ENCODE measurements at regions not wholly inside any gene's neighbourhood (a gene's known extent, or its start where the extent isn't known, plus 50 kb on each side); places are given as distances from the start of the nearest gene placed in this dataset.

DNA sequence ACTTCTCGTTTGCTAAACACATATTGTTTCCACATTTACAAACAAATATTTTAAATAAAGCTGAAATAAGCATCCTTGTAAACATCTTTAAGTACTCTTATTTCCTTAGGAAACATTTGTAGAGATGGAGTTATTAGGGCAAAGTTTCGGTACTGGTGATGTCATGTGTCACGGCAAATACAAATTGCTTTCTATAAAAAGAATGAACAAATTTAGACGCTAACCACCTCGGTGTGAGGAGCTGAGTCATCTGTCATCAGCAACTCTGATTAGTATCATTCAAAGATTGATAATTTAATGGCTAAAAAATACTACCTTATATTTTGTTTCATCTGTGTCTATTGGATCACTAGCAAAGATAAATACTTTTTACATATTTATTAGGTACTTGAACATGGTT is 982.0 kb downstream of the VRK1 start:
- H3K79me2 ChIP-seq (ENCODE audit: insufficient read depth, low read length) = no peaks in the 10 kb centered on the region
- H3K9ac ChIP-seq (ENCODE audit: insufficient read depth, low read depth, low read length) = no peak overlapping the region
- no peak overlapping the region for H3K4me2 ChIP-seq (ENCODE audit: low read depth, low read length)
- H2AFZ ChIP-seq (ENCODE audit: low read length) = no peak overlapping the region
- no peaks in the 10 kb centered on the region for H3K36me3 ChIP-seq (replicated peaks in 1 of 2; ENCODE audit: control insufficient read depth in 1 of 2, insufficient read depth in 2 of 2, low read length in 2 of 2)
- no peak overlapping the region for H3K27ac ChIP-seq (ENCODE audit: extremely low read length, insufficient read depth, low read length)
- ATAC-seq (no peak), FAIRE-seq (no peak), DNase-seq (ENCODE audit: low spot score) (no peak)
- WGBS (ENCODE audit: low lambda C conversion rate) = 34% methylated on average over 5 of the region's 5 CpGs
- in situ Hi-C loops (cut with HindIII; ENCODE audit: extremely low pct_ligation_motif_present, low pct_unique_long_range_greater_than_20kb) = no loop called here
- POLR2A ChIA-PET = no interaction called here
- no TSS peak for BruUV-seq (replicated peaks)
- no peak overlapping the region for H3K4me3 ChIP-seq (replicated peaks in 1 of 3; ENCODE audit: insufficient read depth in 1 of 3, low read depth in 2 of 3, low read length in 3 of 3)
- H4K20me1 ChIP-seq (ENCODE audit: insufficient read depth, low read length) = no peaks in the 10 kb centered on the region
- H3K4me1 ChIP-seq (ENCODE audit: insufficient read depth, low read length) = no peaks in the 10 kb centered on the region
- intact Hi-C loops (cut with micrococcal nuclease; ENCODE audit: unreplicated experiment) = no loop called here
- H3K27me3 ChIP-seq (ENCODE audit: control insufficient read depth in 1 of 2, insufficient read depth in 2 of 2, low read length in 2 of 2) = no peaks in the 10 kb centered on the region
- CTCF ChIA-PET (ENCODE audit: low intra/inter-chr PET ratio, low total read pairs) = no interaction called here
- peaks cover 75% of the 10 kb centered on the region for H3K9me3 ChIP-seq (ENCODE audit: low read length)
- TF ChIP-seq, protein P1, sequence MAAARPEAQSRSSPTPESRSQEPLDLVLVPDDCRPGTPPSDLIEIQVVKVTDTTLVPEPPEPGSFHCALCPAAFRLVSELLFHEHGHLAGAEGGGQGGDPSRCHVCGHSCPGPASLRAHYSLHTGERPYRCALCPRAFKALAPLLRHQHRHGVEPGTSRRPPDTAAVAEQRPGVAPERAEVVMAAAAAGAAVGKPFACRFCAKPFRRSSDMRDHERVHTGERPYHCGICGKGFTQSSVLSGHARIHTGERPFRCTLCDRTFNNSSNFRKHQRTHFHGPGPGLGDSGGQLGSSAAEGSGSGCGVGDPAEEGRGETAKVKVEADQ (CRISPR knock-in tag; IDR thresholded peaks at IDR 0.05; ENCODE audit: borderline replicate concordance) = no peak
- TF ChIP-seq AKAP8 (CRISPR knock-in tag; IDR thresholded peaks at IDR 0.05) (no peak), TBX2 (CRISPR knock-in tag; IDR thresholded peaks at IDR 0.05; ENCODE audit: borderline replicate concordance) (no peak), ZNF350 (CRISPR knock-in tag; IDR thresholded peaks at IDR 0.05; ENCODE audit: borderline replicate concordance, low read depth) (no peak), ARHGAP35 (CRISPR knock-in tag; IDR thresholded peaks at IDR 0.05; ENCODE audit: borderline replicate concordance) (no peak), TBP (CRISPR knock-in tag; IDR thresholded peaks at IDR 0.05) (no peak), SRSF4 (IDR thresholded peaks at IDR 0.05; ENCODE audit: low read depth, low read length, poor library complexity, severe bottlenecking) (no peak), ZNF616 (CRISPR knock-in tag; IDR thresholded peaks at IDR 0.05; ENCODE audit: low read depth) (no peak), NFYB (CRISPR knock-in tag; IDR thresholded peaks at IDR 0.05) (no peak), LCORL (IDR thresholded peaks at IDR 0.05) (no peak), LCORL (CRISPR knock-in tag; IDR thresholded peaks at IDR 0.05) (no peak), KMT2B (CRISPR knock-in tag; IDR thresholded peaks at IDR 0.05) (no peak), ZNF713 (CRISPR knock-in tag; IDR thresholded peaks at IDR 0.05) (no peak), ZBTB20 (CRISPR knock-in tag; IDR thresholded peaks at IDR 0.05; ENCODE audit: borderline replicate concordance, low read depth) (no peak)
- TF ChIP-seq, protein P2, sequence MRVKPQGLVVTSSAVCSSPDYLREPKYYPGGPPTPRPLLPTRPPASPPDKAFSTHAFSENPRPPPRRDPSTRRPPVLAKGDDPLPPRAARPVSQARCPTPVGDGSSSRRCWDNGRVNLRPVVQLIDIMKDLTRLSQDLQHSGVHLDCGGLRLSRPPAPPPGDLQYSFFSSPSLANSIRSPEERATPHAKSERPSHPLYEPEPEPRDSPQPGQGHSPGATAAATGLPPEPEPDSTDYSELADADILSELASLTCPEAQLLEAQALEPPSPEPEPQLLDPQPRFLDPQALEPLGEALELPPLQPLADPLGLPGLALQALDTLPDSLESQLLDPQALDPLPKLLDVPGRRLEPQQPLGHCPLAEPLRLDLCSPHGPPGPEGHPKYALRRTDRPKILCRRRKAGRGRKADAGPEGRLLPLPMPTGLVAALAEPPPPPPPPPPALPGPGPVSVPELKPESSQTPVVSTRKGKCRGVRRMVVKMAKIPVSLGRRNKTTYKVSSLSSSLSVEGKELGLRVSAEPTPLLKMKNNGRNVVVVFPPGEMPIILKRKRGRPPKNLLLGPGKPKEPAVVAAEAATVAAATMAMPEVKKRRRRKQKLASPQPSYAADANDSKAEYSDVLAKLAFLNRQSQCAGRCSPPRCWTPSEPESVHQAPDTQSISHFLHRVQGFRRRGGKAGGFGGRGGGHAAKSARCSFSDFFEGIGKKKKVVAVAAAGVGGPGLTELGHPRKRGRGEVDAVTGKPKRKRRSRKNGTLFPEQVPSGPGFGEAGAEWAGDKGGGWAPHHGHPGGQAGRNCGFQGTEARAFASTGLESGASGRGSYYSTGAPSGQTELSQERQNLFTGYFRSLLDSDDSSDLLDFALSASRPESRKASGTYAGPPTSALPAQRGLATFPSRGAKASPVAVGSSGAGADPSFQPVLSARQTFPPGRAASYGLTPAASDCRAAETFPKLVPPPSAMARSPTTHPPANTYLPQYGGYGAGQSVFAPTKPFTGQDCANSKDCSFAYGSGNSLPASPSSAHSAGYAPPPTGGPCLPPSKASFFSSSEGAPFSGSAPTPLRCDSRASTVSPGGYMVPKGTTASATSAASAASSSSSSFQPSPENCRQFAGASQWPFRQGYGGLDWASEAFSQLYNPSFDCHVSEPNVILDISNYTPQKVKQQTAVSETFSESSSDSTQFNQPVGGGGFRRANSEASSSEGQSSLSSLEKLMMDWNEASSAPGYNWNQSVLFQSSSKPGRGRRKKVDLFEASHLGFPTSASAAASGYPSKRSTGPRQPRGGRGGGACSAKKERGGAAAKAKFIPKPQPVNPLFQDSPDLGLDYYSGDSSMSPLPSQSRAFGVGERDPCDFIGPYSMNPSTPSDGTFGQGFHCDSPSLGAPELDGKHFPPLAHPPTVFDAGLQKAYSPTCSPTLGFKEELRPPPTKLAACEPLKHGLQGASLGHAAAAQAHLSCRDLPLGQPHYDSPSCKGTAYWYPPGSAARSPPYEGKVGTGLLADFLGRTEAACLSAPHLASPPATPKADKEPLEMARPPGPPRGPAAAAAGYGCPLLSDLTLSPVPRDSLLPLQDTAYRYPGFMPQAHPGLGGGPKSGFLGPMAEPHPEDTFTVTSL (CRISPR knock-in tag; IDR thresholded peaks at IDR 0.05; ENCODE audit: borderline replicate concordance) = no peak
- TF ChIP-seq, protein P3, sequence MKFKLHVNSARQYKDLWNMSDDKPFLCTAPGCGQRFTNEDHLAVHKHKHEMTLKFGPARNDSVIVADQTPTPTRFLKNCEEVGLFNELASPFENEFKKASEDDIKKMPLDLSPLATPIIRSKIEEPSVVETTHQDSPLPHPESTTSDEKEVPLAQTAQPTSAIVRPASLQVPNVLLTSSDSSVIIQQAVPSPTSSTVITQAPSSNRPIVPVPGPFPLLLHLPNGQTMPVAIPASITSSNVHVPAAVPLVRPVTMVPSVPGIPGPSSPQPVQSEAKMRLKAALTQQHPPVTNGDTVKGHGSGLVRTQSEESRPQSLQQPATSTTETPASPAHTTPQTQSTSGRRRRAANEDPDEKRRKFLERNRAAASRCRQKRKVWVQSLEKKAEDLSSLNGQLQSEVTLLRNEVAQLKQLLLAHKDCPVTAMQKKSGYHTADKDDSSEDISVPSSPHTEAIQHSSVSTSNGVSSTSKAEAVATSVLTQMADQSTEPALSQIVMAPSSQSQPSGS (CRISPR knock-in tag; IDR thresholded peaks at IDR 0.05) = no peak
- TF ChIP-seq, protein P4, sequence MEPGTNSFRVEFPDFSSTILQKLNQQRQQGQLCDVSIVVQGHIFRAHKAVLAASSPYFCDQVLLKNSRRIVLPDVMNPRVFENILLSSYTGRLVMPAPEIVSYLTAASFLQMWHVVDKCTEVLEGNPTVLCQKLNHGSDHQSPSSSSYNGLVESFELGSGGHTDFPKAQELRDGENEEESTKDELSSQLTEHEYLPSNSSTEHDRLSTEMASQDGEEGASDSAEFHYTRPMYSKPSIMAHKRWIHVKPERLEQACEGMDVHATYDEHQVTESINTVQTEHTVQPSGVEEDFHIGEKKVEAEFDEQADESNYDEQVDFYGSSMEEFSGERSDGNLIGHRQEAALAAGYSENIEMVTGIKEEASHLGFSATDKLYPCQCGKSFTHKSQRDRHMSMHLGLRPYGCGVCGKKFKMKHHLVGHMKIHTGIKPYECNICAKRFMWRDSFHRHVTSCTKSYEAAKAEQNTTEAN (CRISPR knock-in tag; conservative IDR thresholded peaks at IDR 0.05) = no peak

All from HepG2 (cell line).